Ovary (tissue), 7 donors: ENCODE measurements at regions not wholly inside any gene's neighbourhood (a gene's known extent, or its start where the extent isn't known, plus 50 kb on each side); places are given as distances from the start of the nearest gene placed in this dataset.

Source experiments
- DNase-seq, 5 donors: peaks; one replicate each; pipeline ENCODE4 v3.0.0-alpha.2; 2019 to 2020
- H3K27ac ChIP-seq, 2 donors: fragments of 200-600 bp; one replicate each; pipeline versions ENCODE4 v1.5.1 to v1.8.0; 2019 to 2022
- H3K27me3 ChIP-seq: fragments of 200-600 bp; one replicate; pipeline ENCODE4 v1.8.0; 2022
- H3K36me3 ChIP-seq: fragments of 200-600 bp; sonication (generic); one replicate; pipeline ENCODE4 v1.5.1; 2019
- H3K4me1 ChIP-seq: one replicate; pipeline ENCODE4 v1.8.1; 2013; ENCODE audit warnings: mild to moderate bottlenecking, moderate library complexity; ENCODE audit not compliant: insufficient read depth
- H3K4me3 ChIP-seq: fragments of 200-600 bp; sonication (generic); one replicate; pipeline ENCODE4 v1.5.1; 2017
- H3K9me3 ChIP-seq, 2 donors: fragments of 200-600 bp in 1 of 2; sonication (generic) in 1 of 2; one replicate each; pipeline versions ENCODE4 v1.5.1 to v1.8.1; 2013 to 2019; ENCODE audit warnings: mild to moderate bottlenecking in 1 of 2, moderate library complexity in 1 of 2
- EP300 ChIP-seq: sonication (generic); formaldehyde crosslinking; IDR thresholded peaks from one replicate; pipeline ENCODE4 v1.6.1; 2017; ENCODE audit warnings: antibody characterized with exemption
- POLR2A ChIP-seq: fragments of 450-650 bp; IDR thresholded peaks from one replicate; pipeline ENCODE4 v1.6.1; 2017; ENCODE audit warnings: antibody characterized with exemption, mild to moderate bottlenecking, moderate library complexity
- WGBS, 3 donors: extraction: QIAGEN DNeasy Blood & Tissue Kit in 1 of 3; methylation state at CpG; one replicate each; pipeline versions ENCODE4 v1.1.5 to v1.1.7; 2013 to 2017; 5-methylcytosine and 5-hydroxymethylcytosine counted together
- intact Hi-C, 4 donors: fragments of 100-400 bp; cut with DNase I; formaldehyde crosslinking; loops; one replicate each; pipeline versions ENCODE4 v1.11.0 to v1.15.1; 2022 to 2023
- TF ChIP-seq, protein P1 (sequence below), 3 donors: fragments of 450-650 bp in 2 of 3; fragments of 200-600 bp in 1 of 3; IDR thresholded peaks; one replicate each; pipeline versions ENCODE4 v1.5.1 to v1.8.0; 2016 to 2022; ENCODE audit warnings: antibody characterized with exemption in 3 of 3, mild to moderate bottlenecking in 1 of 3
- donor health status: DM: no; HTN: no; CAD: no; lungs with moderate emphysema.
- donor health status: DM: no; HTN: no; CAD: no.
- donor health status: Bipolar disorder and iron deficiency.
- donor health status: DM: no; HTN: no; CAD: no.
- donor health status: DM: yes; HTN: yes; CAD: no.

DNA sequence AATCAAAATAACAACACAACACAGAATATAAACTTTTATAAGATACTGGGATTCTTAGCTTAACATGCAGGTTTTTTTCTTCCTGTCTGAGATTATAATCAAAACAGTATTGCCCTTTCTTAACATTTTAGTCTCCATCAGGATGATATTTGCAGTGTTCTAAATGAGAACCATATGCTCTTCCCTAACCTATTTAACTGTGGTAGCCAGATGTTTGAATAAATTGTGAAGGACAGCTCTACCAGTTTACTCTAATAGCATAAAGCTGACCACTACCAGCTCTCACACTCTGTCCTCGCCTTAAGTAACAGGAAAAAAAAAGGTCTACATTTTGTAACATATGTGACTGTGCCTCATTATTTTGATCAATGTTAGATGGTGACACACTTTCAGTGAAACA is 618.7 kb upstream of the SGCG start:
- Histone ChIP-seq H3K27me3 (no peaks in the 10 kb centered on the region), H3K9me3 (no peaks in the 10 kb centered on the region), H3K4me3 (no peak overlapping the region), H3K4me1 (no peaks in the 10 kb centered on the region), H3K36me3 (no peaks in the 10 kb centered on the region), H3K27ac (no peak overlapping the region)
- DNase-seq, result no peak
- 81 to 95% (median 92%) methylated on average over 1 of the region's 1 CpG for WGBS, 3 donors
- intact Hi-C loops, result no loop called here
- TF ChIP-seq, protein P1, sequence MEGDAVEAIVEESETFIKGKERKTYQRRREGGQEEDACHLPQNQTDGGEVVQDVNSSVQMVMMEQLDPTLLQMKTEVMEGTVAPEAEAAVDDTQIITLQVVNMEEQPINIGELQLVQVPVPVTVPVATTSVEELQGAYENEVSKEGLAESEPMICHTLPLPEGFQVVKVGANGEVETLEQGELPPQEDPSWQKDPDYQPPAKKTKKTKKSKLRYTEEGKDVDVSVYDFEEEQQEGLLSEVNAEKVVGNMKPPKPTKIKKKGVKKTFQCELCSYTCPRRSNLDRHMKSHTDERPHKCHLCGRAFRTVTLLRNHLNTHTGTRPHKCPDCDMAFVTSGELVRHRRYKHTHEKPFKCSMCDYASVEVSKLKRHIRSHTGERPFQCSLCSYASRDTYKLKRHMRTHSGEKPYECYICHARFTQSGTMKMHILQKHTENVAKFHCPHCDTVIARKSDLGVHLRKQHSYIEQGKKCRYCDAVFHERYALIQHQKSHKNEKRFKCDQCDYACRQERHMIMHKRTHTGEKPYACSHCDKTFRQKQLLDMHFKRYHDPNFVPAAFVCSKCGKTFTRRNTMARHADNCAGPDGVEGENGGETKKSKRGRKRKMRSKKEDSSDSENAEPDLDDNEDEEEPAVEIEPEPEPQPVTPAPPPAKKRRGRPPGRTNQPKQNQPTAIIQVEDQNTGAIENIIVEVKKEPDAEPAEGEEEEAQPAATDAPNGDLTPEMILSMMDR (IDR thresholded peaks at IDR 0.05), result no peak
- TF ChIP-seq POLR2A (no peak), EP300 (no peak)

DNA sequence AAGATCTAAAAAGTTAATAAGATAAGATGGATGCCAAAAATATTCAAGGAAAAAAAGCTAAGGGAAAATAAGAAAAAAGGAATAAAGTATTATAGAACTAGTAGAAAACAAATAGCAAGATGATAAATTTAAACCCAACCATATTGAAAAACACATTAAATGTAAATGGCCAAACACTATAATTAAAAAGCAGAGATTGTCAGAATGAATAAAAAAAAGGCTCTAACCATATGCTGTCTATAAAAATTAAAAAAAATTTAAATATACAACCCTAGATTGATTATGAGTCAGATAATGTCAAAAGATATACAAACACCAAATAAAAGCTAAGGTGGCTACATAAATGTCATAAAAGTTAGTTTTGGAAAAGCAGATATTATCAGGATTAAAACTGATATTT is 617.5 kb upstream of the SGCG start:
- no peaks in the 10 kb centered on the region for H3K36me3 ChIP-seq
- DNase-seq, result no peak
- no peak overlapping the region for H3K27ac ChIP-seq
- H3K9me3 ChIP-seq, result no peaks in the 10 kb centered on the region
- TF ChIP-seq, protein P1 (IDR thresholded peaks at IDR 0.05), result no peak
- intact Hi-C loops, result no loop called here
- no peak overlapping the region for H3K4me3 ChIP-seq
- no peaks in the 10 kb centered on the region for H3K4me1 ChIP-seq
- H3K27me3 ChIP-seq, result no peaks in the 10 kb centered on the region

DNA sequence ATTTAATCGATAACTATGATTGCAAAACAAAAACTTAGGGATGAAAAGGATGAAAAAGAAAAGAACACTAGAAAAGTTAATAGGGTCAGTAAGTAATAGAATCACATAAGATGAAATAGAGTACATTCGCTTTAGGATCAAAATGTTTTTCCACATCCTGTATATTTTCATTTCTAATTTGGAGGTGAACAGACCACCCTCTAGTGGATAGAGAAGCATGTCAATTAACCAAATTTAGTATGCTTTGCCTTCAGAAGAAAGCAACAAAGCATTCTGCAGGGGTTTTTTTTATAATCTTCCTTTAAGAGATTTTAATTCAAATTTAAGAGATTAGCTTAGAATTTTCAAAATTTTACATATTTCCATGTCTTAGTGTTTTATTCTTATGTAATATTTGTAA is 611.0 kb upstream of the SGCG start:
- Histone ChIP-seq H3K9me3 (no peaks in the 10 kb centered on the region), H3K36me3 (no peaks in the 10 kb centered on the region), H3K4me1 (no peaks in the 10 kb centered on the region), H3K27ac (no peak overlapping the region), H3K27me3 (no peaks in the 10 kb centered on the region), H3K4me3 (no peak overlapping the region)
- TF ChIP-seq POLR2A (no peak), EP300 (no peak)
- TF ChIP-seq, protein P1 (IDR thresholded peaks at IDR 0.05), result no peak
- 78 to 92% (median 87%) methylated on average over 2 of the region's 2 CpGs for WGBS, 3 donors
- no peak for DNase-seq
- intact Hi-C loops, result no loop called here

DNA sequence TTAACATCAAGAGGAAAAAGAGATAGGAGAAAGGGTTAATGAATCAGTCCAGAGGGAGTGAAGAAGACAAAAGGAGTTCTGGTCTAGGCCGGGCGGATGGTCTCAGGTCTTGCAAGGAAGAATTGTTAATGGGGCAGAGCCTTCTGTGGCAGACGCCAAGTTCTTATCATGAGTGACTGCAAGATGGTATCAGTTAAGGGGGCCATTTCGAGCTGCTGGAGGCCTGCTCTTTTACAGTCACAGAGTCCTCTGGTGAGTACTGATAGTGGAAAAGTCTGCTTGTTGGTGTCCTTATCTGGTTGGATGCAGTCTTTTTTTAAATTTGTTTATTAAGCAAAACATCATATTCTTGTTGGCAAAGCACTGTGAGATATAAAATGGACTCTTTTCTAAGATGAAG is 590.9 kb upstream of the SGCG start:
- intact Hi-C loops, result no loop called here
- no peak overlapping the region for H3K27ac ChIP-seq
- H3K4me3 ChIP-seq, result no peak overlapping the region
- H3K27me3 ChIP-seq, result no peaks in the 10 kb centered on the region
- DNase-seq, result no peak
- TF ChIP-seq EP300 (no peak), POLR2A (no peak)
- TF ChIP-seq, protein P1 (IDR thresholded peaks at IDR 0.05), result no peak
- no peaks in the 10 kb centered on the region for H3K36me3 ChIP-seq
- H3K9me3 ChIP-seq, result no peaks in the 10 kb centered on the region
- no peaks in the 10 kb centered on the region for H3K4me1 ChIP-seq
- 73 to 86% (median 81%) methylated on average over 4 of the region's 4 CpGs for WGBS, 3 donors

DNA sequence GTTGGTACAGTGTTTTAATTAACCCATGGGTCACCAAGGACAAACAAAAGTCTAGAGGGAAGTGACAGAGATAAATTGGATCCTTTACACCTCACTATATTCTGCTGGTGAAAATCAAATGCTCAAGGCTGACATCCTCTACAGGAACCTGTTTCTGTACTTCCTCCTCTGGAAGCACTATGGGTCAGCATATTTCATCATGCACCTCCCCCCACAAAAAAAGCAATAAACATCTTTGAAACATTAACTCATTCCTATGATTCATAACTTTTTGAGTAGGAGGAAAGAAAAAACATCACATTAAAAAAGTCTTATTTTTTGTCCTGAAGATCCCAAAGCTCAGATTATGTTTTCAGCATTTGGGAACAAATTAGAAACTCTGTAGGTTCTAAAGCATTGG is 588.3 kb upstream of the SGCG start:
- no peaks in the 10 kb centered on the region for H3K36me3 ChIP-seq
- H3K27ac ChIP-seq, result no peak overlapping the region
- no peaks in the 10 kb centered on the region for H3K27me3 ChIP-seq
- TF ChIP-seq EP300 (no peak), POLR2A (no peak)
- TF ChIP-seq, protein P1 (IDR thresholded peaks at IDR 0.05), result no peak
- intact Hi-C loops, result no loop called here
- H3K4me3 ChIP-seq, result no peak overlapping the region
- H3K9me3 ChIP-seq, result no peaks in the 10 kb centered on the region
- H3K4me1 ChIP-seq, result peaks cover 1% of the 10 kb centered on the region
- no peak for DNase-seq
